NCI-H82 (cell line): ENCODE measurements at regions not wholly inside any gene's neighbourhood (a gene's known extent, or its start where the extent isn't known, plus 50 kb on each side); places are given as distances from the start of the nearest gene placed in this dataset.
A peak's percentile ranks its signal among the peaks of the same experiment; 100 is the strongest.

ENCODE experiments used
- DNase-seq: peaks from one replicate; lab custom pipeline; 2025; lab: John Stamatoyannopoulos, UW

GRCh38 chr17:34178092-34178491 lies 77.0 kb upstream of the CCL2 start:
- no peak for DNase-seq

GRCh38 chr17:34182036-34182803 lies 72.9 kb upstream of the CCL2 start:
- DNase-seq, result no peak

- no peak for DNase-seq
Observed at GRCh38 chr17:34195987-34196386, 59.1 kb upstream of the CCL2 start.

GRCh38 chr17:34198519-34198918 lies 56.6 kb upstream of the CCL2 start:
- DNase-seq, result no peak

GRCh38 chr17:34199454-34199853 lies 55.6 kb upstream of the CCL2 start:
- DNase-seq, result no peak

- peak; percentile 92 for DNase-seq
Observed at GRCh38 chr17:34199932-34200534, 55.1 kb upstream of the CCL2 start.

GRCh38 chr17:34201225-34201624 lies 53.9 kb upstream of the CCL2 start:
- no peak for DNase-seq

- no peak for DNase-seq
Observed at GRCh38 chr17:34201767-34202166, 53.3 kb upstream of the CCL2 start.

GRCh38 chr17:34203018-34203638 lies 52.0 kb upstream of the CCL2 start:
- no peak for DNase-seq

- DNase-seq, result no peak
Observed at GRCh38 chr17:34204402-34204801, 50.7 kb upstream of the CCL2 start.
